Hepatocyte (in vitro differentiated cells): ENCODE measurements at regions not wholly inside any gene's neighbourhood (a gene's known extent, or its start where the extent isn't known, plus 50 kb on each side); places are given as distances from the start of the nearest gene placed in this dataset.

Experiments
- DNase-seq: peaks from one replicate; pipeline ENCODE4 v3.0.0-alpha.2; 2016; ENCODE audit warnings: low spot score
- H2AFZ ChIP-seq: fragments of 200-600 bp; sonication (generic); 2 replicates; pipeline ENCODE4 v1.6.0; 2016; ENCODE audit warnings: antibody characterized with exemption, mild to moderate bottlenecking
- H3K27ac ChIP-seq: fragments of 200-600 bp; sonication (generic); 2 replicates; pipeline ENCODE4 v1.5.1; 2016; ENCODE audit warnings: mild to moderate bottlenecking
- H3K27me3 ChIP-seq: fragments of 200-600 bp; sonication (generic); 2 replicates; pipeline ENCODE4 v1.6.1; 2016
- H3K36me3 ChIP-seq: fragments of 200-600 bp; sonication (generic); replicated peaks from 2 replicates; pipeline ENCODE4 v1.5.1; 2016; ENCODE audit warnings: low read depth; ENCODE audit not compliant: insufficient read depth
- H3K4me1 ChIP-seq: fragments of 200-600 bp; sonication (generic); 2 replicates; pipeline ENCODE4 v1.5.1; 2016; ENCODE audit warnings: mild to moderate bottlenecking, moderate library complexity; ENCODE audit not compliant: insufficient read depth
- H3K4me2 ChIP-seq: fragments of 200-600 bp; sonication (generic); 2 replicates; pipeline ENCODE4 v1.6.0; 2016
- H3K4me3 ChIP-seq: fragments of 200-600 bp; sonication (generic); 2 replicates; pipeline ENCODE4 v1.5.1; 2016; ENCODE audit warnings: mild to moderate bottlenecking
- H3K79me2 ChIP-seq: fragments of 200-600 bp; sonication (generic); 2 replicates; pipeline ENCODE4 v1.6.0; 2017; ENCODE audit warnings: mild to moderate bottlenecking
- H3K9me2 ChIP-seq: fragments of 200-600 bp; sonication (generic); replicated peaks from 2 replicates; pipeline ENCODE4 v1.6.0; 2017; ENCODE audit warnings: mild to moderate bottlenecking; ENCODE audit not compliant: insufficient read depth
- H3K9me3 ChIP-seq: fragments of 200-600 bp; sonication (generic); 2 replicates; pipeline ENCODE4 v1.5.1; 2016; ENCODE audit warnings: low read depth, mild to moderate bottlenecking
- H4K20me1 ChIP-seq: fragments of 200-600 bp; sonication (generic); 2 replicates; pipeline ENCODE4 v1.6.0; 2016; ENCODE audit warnings: mild to moderate bottlenecking; ENCODE audit not compliant: insufficient read depth, poor library complexity, severe bottlenecking
- EZH2 ChIP-seq: fragments of 200-600 bp; sonication (generic); IDR thresholded peaks from 2 replicates; pipeline ENCODE4 v1.6.1; 2016; ENCODE audit warnings: antibody characterized with exemption, mild to moderate bottlenecking, borderline replicate concordance
- EZH2phosphoT487 ChIP-seq: fragments of 200-600 bp; sonication (generic); IDR thresholded peaks from one replicate; pipeline ENCODE4 v1.6.1; 2018; ENCODE audit warnings: antibody characterized with exemption, mild to moderate bottlenecking, low read depth, moderate library complexity; ENCODE audit not compliant: unreplicated experiment, severe bottlenecking
- WGBS: methylation state at CpG from one replicate; pipeline ENCODE4 v1.1.6; 2016; ENCODE audit warnings: low lambda C conversion rate; ENCODE audit errors: missing lambda C conversion rate; 5-methylcytosine and 5-hydroxymethylcytosine counted together
- TF ChIP-seq, protein P1 (sequence below): fragments of 200-600 bp; sonication (generic); IDR thresholded peaks from 2 replicates; pipeline ENCODE4 v1.5.1; 2016; ENCODE audit warnings: antibody characterized with exemption, mild to moderate bottlenecking; ENCODE audit not compliant: poor library complexity

DNA sequence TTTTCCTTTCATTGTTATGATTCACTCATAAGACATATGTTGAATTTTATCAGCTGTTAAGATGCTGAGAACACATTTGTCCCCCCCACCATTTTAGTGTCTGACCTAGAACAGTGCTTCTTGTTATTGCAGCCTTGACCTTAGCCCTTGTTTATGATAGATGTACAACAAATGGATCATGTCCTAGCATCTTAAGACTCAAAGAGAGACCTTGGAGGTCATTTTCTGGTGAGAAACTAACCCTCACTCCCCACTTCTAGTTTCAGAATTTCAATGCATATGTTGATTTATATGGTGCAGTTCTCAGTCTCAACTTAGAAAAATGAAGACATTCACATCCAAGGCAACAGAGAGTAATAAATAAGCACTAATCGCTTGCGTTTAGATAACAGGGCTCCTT lies 391.2 kb downstream of the AEBP2 start:
- H3K4me3 ChIP-seq, result no peak overlapping the region
- H3K27ac ChIP-seq, result no peak overlapping the region
- no peak overlapping the region for H3K4me2 ChIP-seq
- H3K36me3 ChIP-seq, result no peaks in the 10 kb centered on the region
- no peaks in the 10 kb centered on the region for H3K4me1 ChIP-seq
- no peaks in the 10 kb centered on the region for H3K9me2 ChIP-seq
- DNase-seq, result no peak
- H3K79me2 ChIP-seq, result no peaks in the 10 kb centered on the region
- no peaks in the 10 kb centered on the region for H4K20me1 ChIP-seq
- H3K9me3 ChIP-seq, result no peaks in the 10 kb centered on the region
- 96% methylated on average over 2 of the region's 2 CpGs for WGBS
- no peak overlapping the region for H2AFZ ChIP-seq
- TF ChIP-seq, protein P1, sequence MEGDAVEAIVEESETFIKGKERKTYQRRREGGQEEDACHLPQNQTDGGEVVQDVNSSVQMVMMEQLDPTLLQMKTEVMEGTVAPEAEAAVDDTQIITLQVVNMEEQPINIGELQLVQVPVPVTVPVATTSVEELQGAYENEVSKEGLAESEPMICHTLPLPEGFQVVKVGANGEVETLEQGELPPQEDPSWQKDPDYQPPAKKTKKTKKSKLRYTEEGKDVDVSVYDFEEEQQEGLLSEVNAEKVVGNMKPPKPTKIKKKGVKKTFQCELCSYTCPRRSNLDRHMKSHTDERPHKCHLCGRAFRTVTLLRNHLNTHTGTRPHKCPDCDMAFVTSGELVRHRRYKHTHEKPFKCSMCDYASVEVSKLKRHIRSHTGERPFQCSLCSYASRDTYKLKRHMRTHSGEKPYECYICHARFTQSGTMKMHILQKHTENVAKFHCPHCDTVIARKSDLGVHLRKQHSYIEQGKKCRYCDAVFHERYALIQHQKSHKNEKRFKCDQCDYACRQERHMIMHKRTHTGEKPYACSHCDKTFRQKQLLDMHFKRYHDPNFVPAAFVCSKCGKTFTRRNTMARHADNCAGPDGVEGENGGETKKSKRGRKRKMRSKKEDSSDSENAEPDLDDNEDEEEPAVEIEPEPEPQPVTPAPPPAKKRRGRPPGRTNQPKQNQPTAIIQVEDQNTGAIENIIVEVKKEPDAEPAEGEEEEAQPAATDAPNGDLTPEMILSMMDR, result no peak
- no peak for TF ChIP-seq EZH2phosphoT487
- H3K27me3 ChIP-seq, result no peaks in the 10 kb centered on the region

DNA sequence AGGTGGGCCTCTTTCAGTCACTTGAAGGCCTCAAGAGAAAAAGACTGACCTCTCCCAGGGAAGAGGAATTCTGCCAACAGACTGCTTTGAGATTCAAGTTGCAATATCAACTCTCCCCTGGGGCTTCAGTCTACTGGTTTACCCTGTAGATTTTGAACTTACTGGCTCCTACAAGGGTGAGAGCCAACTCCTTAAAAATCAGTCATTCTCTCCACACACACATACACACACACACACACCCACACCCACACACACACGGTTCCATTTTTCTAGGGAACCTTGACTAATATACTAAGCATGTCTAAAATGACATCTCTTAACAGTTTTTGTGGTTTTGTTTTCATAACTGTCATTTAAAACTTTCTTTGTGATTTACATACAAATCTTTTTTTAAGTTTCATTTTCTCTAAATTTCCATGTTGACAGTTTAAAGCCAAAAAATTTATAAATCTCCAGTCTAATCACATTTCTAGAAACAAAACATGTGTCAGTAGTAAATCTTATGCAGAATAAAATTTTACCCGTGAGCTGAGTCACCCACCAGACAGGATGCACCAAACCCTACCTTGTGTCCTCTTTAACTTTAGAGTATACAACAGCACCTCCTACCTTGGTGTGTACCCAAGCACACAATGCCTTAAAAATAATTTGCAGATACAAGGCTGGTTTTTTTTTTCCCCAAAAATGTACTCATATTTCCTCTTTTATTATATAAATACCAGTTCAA lies 394.6 kb downstream of the AEBP2 start:
- no peaks in the 10 kb centered on the region for H3K9me3 ChIP-seq
- no peaks in the 10 kb centered on the region for H4K20me1 ChIP-seq
- no peaks in the 10 kb centered on the region for H3K79me2 ChIP-seq
- no peaks in the 10 kb centered on the region for H3K36me3 ChIP-seq
- 81% methylated on average over 2 of the region's 2 CpGs for WGBS
- TF ChIP-seq EZH2phosphoT487 (no peak), EZH2 (no peak)
- TF ChIP-seq, protein P1, result no peak
- H3K4me2 ChIP-seq, result no peak overlapping the region
- H3K27ac ChIP-seq, result no peak overlapping the region
- no peak for DNase-seq
- no peaks in the 10 kb centered on the region for H3K9me2 ChIP-seq
- H3K4me3 ChIP-seq, result no peak overlapping the region
- H3K27me3 ChIP-seq, result no peaks in the 10 kb centered on the region
- no peak overlapping the region for H2AFZ ChIP-seq
- no peaks in the 10 kb centered on the region for H3K4me1 ChIP-seq

DNA sequence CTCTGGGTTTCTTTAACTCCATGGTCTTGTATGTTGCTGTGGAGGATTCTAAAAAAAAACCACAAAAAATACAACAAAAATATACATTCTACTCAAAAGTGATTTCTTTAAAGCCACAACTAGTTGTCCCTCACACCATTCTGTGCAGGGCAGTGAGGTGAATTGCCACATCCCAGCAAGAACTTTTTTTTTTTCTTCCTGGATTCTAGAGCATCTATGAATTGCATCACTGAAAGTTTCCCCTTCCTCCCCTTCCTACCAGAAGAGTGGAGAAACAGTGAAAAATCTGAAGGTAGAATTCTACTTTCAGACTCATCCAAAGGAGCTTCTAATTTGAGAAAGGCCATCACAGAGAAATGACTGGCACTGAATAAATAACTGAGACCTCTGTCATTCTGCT lies 395.3 kb downstream of the AEBP2 start:
- no peak for DNase-seq
- H3K4me3 ChIP-seq, result no peak overlapping the region
- no peak for TF ChIP-seq EZH2phosphoT487

DNA sequence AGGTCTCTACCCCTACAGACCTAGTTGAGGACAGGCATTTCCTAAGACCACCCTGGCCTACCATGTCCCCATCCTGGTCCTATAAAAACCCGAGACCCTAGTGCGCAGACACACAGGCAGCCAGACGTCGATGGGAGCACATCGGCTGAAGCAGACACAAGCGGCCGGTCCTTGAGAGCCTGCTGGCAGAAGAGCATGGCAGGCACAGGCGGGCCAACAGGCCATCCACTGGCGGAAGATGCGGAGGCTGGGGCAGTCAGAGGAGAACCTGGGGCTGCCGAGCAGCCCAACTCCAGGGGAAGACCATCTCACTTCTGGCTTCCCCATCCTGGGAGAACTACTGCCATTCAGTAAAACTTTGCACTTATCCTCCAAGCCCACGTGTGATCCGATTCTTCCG lies 396.8 kb downstream of the AEBP2 start:
- TF ChIP-seq EZH2 (no peak), EZH2phosphoT487 (no peak)
- TF ChIP-seq, protein P1, result no peak
- H2AFZ ChIP-seq, result no peak overlapping the region
- no peaks in the 10 kb centered on the region for H3K79me2 ChIP-seq
- no peaks in the 10 kb centered on the region for H4K20me1 ChIP-seq
- no peaks in the 10 kb centered on the region for H3K9me2 ChIP-seq
- 97% methylated on average over 13 of the region's 14 CpGs for WGBS
- H3K4me2 ChIP-seq, result no peak overlapping the region
- H3K27me3 ChIP-seq, result no peaks in the 10 kb centered on the region
- H3K4me3 ChIP-seq, result no peak overlapping the region
- no peaks in the 10 kb centered on the region for H3K9me3 ChIP-seq
- no peaks in the 10 kb centered on the region for H3K36me3 ChIP-seq
- H3K4me1 ChIP-seq, result no peaks in the 10 kb centered on the region
- DNase-seq, result no peak
- H3K27ac ChIP-seq, result no peak overlapping the region

More for the DNA sequence above, 395.3 kb downstream of the AEBP2 start:
- H3K36me3 ChIP-seq, result no peaks in the 10 kb centered on the region
- no peak overlapping the region for H3K4me2 ChIP-seq
- no peaks in the 10 kb centered on the region for H3K9me2 ChIP-seq
- no peak overlapping the region for H3K27ac ChIP-seq
- no peaks in the 10 kb centered on the region for H3K9me3 ChIP-seq
- no peaks in the 10 kb centered on the region for H3K4me1 ChIP-seq
- no peaks in the 10 kb centered on the region for H3K27me3 ChIP-seq
- H2AFZ ChIP-seq, result no peak overlapping the region
- H4K20me1 ChIP-seq, result no peaks in the 10 kb centered on the region
- no peaks in the 10 kb centered on the region for H3K79me2 ChIP-seq
